D341Med (cell line): ENCODE measurements at regions not wholly inside any gene's neighbourhood (a gene's known extent, or its start where the extent isn't known, plus 50 kb on each side); places are given as distances from the start of the nearest gene placed in this dataset.
A peak's percentile ranks its signal among the peaks of the same experiment; 100 is the strongest.
"Not testable (repeated sequence)": the region's sequence is repeated elsewhere in the genome, so short reads cannot be mapped to it uniquely, and the experiment has no call there.

Experiments used
- DNase-seq: peaks from one replicate; pipeline ENCODE4 v3.0.0; 2012; ENCODE audit warnings: low spot score

DNA sequence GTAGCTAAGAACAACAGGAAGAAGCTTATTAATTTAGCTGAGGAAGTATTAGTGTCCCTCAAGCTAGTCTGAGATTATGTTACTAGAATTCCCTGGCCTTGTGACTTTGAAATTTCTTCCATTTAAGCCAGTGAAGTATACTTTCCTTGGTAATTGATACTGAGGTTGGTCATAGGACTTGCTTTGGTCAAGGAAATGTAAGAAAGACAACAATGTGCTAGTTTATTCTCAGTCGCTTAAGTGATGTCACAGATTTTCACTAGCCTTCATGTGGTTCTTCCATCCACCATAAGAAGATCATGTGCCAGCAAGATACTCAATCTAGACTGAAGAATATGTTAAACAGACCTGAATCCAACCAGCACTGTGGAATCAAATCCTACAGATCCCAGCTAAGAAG, 1140.1 kb downstream of the TECRL start:
- DNase-seq, result no peak

DNA sequence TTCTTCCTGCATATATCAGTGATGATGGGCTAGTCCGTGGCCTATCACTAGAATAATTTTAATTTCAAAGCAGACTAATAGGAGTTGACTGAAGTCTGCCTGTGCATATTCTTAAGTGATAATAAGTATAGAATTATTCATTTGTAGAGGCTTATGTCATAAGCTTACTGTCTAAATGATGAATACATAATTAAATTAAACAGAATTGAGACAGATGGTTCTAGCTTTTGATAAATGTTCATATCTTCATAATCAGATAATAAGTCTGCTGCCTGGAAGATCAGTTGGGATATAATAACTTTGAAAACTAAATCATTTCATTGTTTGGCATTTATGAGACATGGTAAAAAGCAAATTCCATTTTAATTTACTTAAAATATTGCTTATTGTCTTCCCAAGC, 1175.6 kb downstream of the TECRL start:
- DNase-seq, result peak; percentile 10

DNA sequence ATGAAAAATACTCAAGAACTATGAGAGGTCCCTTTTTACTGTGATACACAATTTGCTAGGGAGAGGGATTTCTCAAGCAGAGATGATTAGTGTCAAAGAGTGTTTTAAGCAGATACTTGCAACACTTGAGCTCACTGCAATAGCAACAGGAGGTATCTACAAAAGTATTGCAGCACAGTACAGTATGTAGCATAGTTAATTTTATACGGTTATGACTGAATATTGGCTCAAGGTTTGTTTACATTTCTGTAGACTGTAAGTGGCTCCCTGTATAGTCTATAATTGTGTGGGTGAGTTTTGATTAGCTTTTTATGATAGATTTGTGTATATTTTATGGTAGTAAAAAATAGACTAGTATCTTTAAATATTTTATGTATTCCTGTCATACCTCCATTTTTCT, 1177.2 kb downstream of the TECRL start:
- no peak for DNase-seq

DNA sequence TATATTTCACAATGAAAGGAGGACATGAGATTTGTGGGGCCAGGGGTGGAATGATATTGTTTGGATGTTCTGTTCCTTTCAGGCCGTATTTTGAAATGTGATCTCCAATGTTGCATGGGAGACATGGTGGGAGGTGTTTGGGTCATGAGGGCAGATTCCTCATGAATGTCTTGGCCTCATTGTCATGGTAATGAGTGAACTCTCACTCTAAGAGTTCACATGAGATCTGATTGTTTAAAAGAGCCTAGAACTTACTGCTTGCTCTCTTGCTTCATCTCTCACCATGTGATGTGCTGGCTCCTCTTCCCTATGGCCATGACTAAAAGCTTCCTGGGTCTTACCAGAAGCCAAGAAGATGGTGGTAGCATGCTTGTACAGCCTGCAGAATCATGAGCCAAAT, 1183.0 kb downstream of the TECRL start:
- DNase-seq, result no peak

DNA sequence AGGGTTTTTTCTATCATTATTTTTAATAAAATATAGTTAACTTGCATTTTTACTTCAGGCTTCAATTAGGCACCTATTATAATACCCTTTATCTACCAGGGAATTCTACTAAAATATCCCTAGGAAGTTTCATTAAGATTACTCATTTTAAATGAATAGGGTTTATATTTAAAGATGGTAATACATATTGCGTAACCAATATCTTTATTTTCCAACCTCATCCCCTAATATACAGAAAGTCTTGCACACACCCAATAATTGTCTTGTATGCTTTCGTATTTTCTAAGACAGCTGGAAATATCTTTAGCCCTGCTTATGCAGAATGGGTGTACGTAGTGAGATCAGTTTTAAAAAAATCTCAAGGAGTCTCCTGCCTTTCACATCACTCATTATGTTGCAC, 1186.8 kb downstream of the TECRL start:
- no peak for DNase-seq

DNA sequence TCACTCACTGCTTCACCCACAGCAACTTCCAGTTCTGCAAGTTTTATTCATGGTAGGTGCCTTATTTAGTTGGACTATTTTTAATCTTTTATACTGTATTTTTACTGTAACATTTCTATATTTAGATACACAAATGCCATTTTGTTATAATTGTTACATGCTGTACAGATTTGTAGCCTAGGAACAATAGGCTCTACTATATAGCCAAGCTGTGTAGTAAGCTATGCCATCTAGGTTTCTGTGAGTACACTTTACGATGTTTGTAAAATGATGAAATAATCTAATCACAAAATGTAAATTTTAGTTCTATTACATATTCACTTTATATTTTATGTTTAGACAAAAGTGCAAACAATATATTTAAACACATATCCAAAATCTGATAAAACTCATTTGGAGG, 1187.8 kb downstream of the TECRL start:
- DNase-seq, result no peak

DNA sequence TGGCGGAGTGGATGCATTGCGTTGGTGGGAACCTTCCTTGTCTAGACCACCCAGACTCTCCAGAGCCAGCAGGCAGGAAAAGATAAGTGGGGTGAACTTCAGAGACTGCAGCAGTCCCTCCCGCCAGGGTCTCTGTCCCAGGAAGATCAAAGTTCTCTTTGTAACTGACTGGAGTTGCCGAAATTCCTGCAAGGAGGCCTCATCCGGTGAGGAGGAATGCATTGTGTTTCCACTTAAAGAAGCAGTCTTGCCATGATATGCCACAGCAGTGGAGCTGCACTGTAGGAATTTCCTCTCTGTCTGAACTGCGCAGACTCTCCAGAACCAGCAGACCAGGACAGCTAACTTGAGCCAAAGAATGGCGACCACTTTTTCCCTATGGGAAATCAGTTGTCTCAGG, 1190.4 kb downstream of the TECRL start:
- DNase-seq, result no peak

DNA sequence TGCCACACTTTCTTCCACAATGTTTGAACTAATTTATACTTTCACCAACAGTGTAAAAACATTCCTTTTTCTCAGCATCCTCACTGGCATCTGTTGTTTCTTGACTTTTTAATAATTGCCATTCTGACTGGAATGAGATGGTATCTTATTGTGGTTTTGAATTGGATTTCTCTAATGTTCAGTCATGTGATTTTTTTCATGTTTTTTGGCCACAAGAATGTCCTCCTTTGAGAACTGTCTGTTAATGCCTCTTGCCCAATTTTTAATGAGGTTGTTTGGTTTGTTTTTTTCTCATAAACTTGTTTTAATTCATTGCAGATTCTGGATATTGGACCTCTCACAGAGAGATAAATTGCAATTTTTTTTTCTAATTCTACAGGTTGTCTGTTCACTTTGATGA, 1195.2 kb downstream of the TECRL start:
- no peak for DNase-seq

DNA sequence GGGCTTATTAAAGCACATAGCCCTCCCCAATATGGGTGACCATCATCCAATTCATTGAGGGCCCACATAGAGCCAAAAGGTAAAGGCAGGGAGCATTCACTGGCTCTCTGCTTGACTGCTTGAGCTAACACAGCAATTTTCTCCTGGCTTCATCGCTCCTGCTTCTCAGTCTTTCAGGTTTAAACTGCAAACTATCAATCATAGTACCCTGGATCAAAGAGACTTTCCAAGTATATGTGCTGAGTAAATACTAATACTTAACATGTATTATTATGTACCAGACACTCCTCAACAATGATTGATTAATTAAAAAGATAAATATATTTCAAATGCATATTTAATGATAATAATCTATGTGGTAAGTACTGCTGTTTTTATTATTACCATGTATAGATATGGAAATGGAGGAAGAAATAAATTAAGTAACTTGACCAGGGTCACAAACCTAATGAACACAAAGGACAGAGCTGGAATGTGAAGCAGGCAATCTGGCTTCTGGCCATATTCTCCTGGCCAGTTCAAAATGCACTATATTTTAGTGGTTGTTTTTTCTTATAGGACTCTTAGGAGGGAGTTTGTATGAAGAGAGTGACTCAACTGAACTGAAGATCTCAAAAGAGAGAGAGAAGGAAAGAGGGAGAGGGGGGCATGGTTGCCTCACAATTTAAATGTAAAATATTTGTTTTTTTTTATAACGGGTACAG, 1197.3 kb downstream of the TECRL start:
- no peak for DNase-seq

DNA sequence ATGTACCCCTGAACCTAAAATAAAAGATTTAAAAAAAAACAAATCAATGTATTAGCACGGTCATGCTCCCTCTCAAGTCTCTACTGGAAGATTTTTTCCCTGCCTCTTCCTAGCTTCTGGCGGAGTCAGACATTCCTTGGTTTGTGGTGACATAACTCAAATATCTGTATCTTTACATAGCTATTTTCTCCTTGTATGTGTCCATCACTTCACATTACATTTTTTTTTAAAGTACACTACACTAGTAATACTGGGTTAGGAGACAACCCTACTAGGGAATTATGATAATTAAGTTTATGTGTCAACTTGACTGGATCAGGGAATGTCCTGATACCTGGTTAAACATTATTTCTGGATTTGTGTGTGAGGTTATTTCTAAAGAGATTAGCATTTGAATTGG, 1197.9 kb downstream of the TECRL start:
- no peak for DNase-seq

DNA sequence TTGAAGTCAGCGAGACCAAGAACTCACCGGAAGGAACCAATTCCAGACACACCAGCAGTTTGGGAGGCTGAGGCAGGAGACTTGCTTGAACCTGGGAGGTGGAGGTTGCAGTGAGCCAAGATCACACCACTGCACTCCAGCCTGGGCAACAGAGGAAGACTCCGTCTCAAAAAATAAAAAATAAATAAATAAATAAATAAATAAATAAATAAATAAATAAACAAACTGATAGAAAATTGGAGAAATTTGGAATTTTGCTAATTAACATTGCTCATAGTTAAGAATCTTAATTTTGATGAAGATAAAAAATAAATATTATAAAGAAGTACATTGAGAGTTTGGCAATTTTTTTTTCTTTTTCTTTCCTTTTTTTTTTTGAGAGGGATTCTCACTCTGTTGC, 1216.2 kb downstream of the TECRL start:
- DNase-seq, result not testable (repeated sequence)

DNA sequence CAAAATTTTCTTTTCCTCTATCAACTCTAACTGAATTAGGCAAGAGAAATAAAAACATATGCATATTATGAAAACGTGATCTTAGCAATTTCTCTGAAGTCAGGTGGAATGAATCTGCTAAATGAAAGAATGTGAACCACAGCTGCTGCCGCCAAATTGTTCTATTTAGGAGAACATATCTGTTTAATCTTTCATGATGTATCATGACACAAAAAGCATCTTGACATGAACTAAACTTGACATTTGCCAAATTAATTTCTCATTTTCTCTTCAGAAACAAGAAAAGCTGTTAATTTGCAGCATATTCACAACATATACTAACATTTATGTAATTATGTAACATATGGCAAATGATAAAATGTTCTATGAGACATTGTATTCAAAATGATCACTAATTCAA, 1237.9 kb downstream of the TECRL start:
- DNase-seq, result no peak

DNA sequence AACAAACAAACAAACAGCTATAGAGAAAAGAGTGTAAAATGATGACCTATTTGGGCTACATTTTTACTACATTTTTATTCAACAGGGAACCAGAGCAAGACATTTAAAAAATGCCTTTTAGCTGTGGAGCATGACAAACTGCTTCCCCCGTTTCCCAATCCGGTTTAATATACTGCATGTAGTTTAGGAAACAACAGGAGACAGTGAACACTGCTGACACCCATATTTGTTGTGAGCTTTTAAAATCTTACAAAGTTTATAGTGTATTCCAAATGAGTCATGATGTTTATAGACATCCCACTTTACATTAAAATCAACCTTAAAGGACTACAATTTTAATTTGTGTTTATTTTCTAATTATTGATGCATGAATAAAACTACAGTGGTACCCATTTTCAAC, 1238.3 kb downstream of the TECRL start:
- DNase-seq, result no peak

DNA sequence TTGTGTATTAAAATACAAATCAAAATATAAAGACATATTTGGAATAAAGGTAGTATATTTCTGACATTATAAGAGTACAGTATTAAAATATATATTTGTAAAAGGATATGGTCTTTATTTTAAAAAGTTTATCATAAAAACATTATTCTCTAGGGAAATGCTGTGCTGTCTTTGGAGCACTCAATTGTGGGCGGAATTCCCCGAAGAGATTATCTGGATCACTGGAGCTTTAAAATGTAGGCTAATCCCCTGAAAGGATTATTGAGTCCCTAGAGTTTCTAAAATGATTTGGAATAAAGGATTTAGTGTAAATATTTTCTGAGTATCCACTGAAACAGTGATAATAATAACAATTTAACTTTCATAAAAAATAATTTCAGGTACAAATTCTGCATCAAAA, 1239.4 kb downstream of the TECRL start:
- peak; percentile 61 for DNase-seq

DNA sequence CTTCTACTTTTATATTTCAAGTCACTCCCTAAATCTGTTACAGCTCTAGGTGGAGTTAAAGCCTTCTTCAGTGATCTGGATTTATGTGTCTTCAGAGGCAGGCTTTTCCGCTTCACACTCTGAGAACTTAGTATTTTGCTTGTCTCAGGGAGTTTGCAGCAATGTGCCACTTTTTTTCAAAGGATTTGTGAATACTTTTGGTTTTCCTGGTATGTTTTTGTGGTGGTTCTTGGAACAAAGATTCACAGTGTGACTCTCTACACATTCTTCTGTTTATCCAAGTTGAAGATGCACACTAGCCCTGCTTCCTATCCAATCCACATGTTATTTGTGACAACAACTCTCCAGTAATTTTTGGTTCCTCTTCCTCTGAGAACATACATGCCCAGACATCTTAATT, 1253.7 kb downstream of the TECRL start:
- DNase-seq, result no peak

DNA sequence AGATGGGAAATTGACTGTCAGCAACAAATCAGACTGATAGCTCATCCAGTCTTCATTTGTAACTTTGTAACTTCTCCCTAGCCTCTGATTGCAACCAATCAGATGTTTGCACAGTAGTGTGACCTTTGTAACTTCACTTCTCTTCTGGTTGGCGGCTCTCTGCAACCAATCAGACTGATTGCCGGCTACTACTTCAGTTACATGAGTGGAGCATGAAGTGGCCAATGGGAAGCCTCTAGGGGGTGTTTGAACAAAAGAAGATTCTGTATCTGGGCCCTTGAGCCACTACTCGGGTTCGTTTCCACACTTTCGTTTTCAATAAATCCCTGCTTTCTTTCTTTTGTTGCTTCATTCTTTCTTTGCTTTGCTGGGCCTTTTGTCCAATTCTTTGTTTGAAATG, 1285.8 kb downstream of the TECRL start:
- no peak for DNase-seq

DNA sequence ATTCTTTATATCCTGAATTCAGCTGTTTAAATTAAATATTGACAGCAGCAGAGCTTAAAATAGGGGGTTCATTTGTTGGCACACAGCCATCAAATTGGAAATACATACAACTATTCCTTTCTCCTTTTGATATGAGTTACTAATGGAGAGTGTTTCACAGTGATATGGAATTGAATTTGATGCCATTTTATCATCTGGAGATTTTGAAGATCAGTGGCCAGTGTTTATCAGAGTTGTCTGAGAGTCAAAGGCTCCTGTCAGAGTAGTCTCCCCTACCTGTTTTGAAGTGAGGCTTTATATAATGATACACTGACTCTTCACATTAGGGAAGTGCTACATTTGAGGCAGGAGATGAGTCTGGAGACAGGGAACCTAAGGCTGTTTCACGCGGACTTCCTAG, 1286.3 kb downstream of the TECRL start:
- no peak for DNase-seq

DNA sequence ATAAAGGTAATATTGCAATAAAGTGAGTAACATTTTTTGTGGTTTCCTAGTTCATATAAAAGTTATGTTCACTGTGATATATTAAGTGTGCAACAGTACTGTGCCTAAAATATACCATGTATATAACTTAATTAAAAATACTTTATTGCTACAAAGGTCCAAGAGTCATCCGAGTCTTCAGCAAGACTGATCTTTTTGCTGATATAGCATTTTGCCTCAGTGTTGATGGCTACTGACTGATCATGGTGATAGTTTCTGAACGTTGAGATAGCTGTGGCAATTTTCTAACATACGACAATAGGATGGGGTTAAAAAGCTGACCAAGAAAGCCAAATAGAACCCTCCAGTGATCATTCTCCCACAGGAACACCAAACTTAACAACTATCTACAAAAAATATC, 1302.7 kb downstream of the TECRL start:
- no peak for DNase-seq

DNA sequence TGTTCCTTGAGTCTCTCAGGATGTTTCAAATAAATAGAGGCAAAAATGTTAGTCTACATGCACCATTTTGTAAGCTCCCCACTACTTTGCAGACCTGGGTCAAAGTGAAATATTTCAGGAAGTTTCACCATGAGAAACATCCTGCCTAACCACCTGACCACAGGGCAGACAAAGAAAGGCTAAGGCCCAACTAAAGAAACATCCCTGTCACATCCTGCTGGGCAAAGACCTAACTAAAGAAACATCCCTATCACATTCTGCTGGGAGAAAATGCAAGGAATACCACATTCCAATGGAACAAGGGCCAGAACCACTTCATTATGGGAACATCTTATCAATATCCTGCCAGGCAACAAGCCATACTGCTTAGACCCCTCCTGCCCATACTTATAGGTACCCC, 1303.4 kb downstream of the TECRL start:
- no peak for DNase-seq

DNA sequence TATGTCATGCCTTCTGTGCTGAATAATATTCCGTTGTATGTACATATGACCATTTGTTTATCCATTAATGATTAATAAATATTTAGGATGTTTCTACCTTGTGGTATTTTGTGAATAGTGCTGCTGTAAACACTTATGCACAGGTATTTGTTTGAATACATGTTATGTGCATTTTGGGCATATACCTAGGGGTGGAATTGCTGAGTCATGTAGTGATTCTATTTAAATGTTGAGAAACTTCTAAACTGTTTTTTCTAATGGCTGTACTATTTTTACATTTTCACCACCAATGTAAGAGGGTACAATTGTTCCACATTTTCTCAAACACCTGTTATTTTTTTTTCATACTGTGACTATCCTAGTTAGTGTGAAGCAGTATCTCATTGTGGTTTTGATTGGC, 1318.6 kb downstream of the TECRL start:
- no peak for DNase-seq

DNA sequence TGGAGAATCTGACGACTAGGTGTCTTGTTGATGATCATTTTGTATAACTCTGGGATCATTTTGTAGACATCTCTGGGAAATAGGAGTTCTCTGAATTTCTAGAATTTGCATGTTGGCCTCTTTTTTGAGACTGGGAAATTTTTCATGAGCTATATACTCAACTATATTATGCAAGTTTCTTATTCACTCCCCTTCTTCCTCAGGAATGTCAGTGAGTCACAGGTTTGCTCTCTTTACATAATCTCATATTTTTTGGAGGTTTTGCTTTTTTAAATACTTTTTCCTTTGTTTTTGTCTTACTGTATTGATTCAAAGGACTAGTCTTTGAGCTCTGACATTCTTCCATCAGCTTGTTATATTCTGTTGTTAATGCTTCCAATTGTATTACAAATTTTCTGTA, 1324.2 kb downstream of the TECRL start:
- no peak for DNase-seq

DNA sequence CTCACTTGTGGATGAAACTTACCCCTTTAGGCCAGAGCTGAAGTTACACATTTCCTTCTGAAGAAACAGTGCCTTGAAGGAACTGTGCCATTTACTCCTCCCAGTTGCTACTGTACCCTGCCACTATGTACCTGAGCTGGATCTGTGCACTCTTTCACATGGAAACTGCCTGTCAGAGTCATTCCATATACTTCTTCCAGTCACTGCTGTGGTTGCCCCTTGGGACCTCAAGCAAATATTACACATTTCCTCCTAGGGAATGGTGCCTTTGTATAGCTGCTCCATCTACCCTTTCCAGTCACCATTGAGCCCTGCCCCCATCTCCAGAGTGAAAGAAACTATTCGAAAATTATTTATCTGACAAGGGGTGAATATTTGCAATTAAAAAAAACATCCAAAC, 1328.3 kb downstream of the TECRL start:
- DNase-seq, result no peak

DNA sequence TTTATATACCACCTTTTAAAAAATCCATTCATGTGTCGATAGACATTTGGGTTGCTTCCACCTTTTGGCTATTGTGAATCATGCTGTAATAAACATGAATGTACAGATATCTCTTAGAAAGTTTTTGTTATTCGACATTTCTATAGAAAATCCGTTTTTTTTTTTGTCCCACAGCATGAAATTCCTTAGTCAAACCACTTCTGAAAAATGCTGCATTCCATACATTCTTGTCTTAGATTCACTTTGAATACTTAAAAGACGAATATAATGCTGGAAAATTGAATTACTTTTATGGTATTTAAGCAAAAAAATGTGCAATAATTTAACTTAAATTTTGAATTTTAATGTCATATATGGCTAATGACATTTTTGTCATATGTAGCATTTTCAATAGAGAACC, 1345.5 kb downstream of the TECRL start:
- no peak for DNase-seq

DNA sequence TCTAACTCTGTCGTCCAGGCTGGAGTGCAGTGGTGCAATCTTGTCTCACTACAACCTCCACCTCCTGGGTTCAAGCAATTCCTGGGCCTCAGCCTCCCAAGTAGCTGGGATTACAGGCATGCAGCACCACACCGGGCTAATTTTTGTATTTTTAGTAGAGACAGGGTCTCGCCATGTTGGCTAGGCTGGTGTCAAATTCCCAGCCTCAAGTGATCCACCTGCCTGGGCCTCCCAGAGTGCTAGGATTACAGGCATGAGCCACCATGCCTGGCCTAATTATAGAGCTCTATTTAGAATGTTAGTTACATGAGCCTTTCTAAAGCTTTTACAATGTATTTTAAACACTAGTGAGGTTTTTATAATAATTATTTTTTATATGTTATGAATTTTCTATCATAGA, 1346.4 kb downstream of the TECRL start:
- DNase-seq, result not testable (repeated sequence)

DNA sequence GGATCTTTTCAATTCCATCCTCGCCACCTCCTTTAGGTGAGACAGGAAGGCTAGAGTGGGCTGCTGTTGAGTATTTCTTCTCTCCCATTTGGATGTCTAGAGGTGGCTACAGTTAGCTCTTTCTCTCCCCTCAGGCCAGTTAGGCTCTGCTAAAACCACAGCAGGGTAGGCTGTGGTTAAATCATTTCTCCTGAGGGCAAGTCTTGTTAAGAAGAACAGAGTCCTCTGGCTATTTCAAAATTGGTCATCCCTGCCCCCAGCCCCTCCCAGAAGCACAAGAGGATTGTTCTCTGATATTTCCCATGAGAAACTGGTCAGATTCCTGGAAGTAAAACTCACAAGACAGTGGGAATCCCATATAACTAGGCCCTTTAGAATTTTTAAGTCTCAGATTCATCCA, 1359.5 kb downstream of the TECRL start:
- no peak for DNase-seq
